ENCODE measurements at regions not wholly inside any gene's neighbourhood (a gene's known extent, or its start where the extent isn't known, plus 50 kb on each side); places are given as distances from the start of the nearest gene placed in this dataset.

DNA sequence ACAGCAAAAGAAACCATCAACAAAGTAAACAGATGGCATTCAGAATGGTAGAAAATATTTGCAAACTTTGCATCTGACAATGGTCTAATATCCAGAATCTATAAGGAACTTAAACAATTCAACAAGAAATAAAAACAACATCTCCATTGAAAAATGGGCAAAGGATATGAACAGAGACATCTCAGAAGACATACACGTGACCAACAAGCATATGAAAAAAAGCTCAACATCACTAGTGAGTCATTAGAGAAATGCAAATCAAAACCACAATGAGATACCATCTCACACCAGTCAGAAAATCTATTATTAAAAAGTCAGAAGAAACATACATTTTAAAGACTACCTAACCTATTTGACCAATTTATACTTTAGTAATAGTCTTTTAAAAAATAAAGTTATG, 571.3 kb upstream of the NRG3 start:
- TF ChIP-seq RAD21 (IDR thresholded peaks at IDR 0.05; ENCODE audit: low read depth) (no peak), EP300 (IDR thresholded peaks at IDR 0.05; ENCODE audit: borderline replicate concordance) (no peak), EGR1 (IDR thresholded peaks at IDR 0.05) (no peak), TEAD4 (IDR thresholded peaks at IDR 0.05) (no peak), TAF1 (IDR thresholded peaks at IDR 0.05; ENCODE audit: low read depth) (no peak), CREB1 (IDR thresholded peaks at IDR 0.05; ENCODE audit: low read depth) (no peak), ZBTB7A (IDR thresholded peaks at IDR 0.05; ENCODE audit: low read depth) (no peak)

Data from Ishikawa (cell line).